GM18861 (cell line): ENCODE measurements at regions not wholly inside any gene's neighbourhood (a gene's known extent, or its start where the extent isn't known, plus 50 kb on each side); places are given as distances from the start of the nearest gene placed in this dataset.
"Not testable (repeated sequence)": the region's sequence is repeated elsewhere in the genome, so short reads cannot be mapped to it uniquely, and the experiment has no call there.

Experiments used
- ATAC-seq: cut with Tn5 transposase; IDR thresholded peaks from one replicate; pipeline ENCODE4 v1.9.1; 2021; ENCODE audit not compliant: unreplicated experiment

DNA sequence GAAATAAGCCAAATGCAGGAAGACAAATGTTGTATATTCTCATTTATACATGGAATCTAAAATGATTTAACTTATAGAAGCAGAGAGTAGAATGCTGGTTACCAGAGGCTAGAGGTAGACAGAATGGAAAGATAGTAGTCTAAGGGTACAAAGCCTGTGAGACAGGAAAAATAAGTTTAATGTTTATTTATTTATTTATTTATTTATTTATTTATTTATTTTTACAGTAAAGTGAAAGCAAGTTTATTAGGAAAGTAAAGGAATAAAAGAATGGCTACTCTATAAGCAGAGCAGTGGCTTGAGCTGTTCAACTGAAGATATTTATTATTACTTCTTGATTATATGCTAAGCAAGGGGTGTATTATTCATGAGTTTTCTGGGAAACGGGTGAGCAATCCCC, 203.2 kb downstream of the LAS1L start:
- no peak for ATAC-seq

DNA sequence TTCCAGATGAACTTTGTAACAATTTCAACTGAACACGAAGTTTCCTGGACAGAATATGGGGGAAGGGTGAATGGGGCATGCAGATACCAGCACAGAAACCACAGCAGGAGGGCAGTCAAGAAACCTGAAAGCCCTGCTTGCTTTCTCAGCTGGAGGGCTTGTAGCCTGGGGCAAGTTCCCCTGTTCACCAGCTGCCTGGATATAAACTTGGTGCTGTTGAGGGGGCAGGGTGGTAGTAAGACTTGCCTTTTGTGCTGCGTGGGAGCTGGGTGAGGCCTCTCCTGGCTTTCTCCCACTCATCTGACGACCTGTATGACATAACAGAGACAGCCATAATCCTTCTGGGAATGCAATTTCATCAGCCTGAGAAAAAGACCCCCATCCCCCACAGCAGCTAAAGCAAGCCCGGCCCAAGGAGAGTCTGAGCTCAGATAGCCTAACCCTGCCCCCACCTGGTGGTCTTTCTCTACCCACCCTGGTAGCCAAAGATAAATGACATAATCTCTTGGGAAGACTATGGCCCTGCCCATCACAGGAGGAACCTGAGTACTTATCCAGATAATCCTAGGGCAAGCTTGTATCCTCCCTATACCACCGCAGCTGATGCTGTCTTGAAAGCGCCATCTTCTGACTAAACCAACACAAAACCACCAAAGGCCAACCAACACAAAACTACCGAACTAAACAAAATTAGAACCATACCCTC, 234.3 kb downstream of the LAS1L start:
- no peak for ATAC-seq

DNA sequence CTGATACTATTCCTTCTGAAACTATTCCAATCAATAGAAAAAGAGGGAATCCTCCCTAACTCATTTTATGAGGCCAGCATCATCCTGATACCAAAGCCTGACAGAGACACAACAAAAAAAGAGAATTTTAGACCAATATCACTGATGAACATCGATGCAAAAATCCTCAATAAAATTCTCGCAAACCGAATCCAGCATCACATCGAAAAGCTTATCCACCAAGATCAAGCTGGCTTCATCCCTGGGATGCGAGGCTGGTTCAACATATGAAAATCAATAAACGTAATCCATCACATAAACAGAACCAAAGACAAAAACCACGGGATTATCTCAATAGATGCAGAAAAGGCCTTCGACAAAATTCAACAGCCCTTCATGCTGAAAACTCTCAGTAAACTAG, 251.7 kb downstream of the LAS1L start:
- ATAC-seq, result not testable (repeated sequence)

DNA sequence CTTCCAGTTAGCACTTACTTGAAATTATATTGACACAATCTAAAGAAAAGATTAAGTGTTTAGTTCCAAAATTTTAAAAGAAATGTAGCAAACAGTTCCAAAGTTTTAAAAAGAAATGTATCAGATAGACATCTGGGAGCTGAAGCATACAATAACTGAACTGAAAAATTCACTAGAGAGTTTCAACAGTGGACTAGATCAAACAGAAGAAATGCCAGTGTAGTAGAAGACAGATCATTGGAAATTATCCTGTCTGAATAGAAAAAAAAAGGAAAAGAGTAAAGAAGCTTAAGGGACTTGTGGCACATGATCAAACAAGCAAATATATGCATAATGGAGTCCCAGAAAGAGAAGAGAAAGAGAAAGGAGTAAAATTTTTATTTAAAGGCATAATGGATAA, 261.4 kb downstream of the LAS1L start:
- ATAC-seq, result no peak

DNA sequence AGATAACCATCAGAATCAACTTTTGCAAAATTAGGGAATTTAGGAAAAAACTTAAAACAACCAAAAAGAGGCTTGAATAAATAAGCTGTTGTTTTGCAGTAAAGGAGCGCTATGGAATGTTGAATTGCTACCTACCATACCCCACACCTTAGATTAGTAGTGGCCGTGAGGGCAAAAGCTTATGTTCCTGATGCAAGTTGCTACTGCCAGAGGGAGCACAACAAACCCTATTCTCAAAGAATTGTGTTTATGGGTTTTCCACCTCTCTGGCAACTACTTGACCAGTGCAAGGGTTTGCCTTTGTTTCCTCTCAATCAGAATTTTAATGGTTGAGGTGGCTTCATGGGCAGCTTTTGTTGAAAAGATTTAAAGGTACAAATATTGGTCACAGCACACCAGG, 268.1 kb downstream of the LAS1L start:
- ATAC-seq, result no peak

DNA sequence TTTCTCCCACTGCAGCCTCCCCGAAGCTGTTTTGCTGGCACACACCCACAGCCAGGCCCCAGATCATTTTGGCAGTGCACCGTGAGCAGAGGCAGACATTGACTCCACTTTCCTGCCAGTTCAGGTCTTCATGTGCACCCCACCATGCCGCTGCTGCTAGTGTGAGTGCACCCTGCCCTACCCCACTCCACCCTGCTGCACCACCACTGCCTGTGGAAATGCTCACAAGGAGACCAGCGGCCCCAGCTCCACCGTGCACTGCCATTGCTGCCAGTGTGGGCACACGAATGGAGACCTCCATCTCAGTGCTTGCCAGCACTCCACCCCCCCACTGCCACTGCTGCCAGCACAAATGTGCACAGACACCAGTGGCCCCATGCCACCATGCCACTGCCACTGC, 277.6 kb upstream of the ZC4H2 start:
- ATAC-seq, result no peak

DNA sequence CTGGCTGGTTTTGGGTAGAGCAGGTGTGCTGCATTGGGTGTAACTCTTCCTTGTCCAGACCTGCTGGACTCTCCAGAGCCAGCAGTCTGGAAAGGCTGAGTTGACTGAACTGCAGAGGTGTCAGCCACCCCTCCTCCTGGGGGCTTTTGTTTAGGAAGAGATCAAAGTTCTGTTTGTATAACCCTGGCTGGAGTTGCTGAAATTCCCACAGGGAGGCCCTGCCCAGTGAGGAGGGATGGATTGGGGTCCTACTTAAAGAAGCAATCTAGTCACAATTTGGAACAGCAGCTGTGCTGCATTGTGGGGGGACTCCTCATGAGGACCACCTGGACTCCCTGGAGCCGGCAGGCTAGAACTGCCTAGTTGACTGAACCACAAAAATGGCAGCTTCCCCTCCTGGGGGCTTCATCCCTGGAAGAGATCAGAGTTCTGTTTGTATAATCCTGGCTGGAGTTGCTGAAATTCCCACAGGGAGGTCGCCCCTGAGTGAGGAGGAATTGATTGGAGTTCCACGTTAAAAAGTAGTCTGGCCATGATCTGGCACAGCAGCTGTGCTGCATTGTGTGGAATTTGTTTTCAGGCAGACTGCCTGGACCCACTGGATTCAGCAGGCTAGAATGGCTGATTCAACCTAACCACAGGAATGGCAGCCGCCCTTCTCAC, 264.9 kb upstream of the ZC4H2 start:
- ATAC-seq, result no peak

DNA sequence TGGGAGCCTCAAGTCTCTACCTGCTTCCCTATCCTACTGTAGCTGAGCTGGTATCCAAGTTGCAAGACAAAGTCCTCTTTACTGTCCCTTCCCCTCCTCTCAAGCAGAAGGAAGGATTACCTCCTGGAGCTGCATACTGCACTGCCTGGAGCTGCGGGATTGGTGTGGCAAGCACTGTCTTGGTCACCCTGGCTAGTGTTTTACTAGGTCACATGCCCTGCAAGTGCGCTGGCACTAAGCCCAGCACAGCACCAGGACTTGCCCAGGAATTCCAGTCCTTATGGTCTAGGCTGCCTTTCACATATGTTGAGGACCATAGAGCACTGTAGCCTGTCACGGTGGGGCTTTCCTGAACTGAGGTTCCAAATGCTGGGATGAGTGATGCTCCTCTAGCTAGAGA, 227.3 kb upstream of the ZC4H2 start:
- no peak for ATAC-seq

DNA sequence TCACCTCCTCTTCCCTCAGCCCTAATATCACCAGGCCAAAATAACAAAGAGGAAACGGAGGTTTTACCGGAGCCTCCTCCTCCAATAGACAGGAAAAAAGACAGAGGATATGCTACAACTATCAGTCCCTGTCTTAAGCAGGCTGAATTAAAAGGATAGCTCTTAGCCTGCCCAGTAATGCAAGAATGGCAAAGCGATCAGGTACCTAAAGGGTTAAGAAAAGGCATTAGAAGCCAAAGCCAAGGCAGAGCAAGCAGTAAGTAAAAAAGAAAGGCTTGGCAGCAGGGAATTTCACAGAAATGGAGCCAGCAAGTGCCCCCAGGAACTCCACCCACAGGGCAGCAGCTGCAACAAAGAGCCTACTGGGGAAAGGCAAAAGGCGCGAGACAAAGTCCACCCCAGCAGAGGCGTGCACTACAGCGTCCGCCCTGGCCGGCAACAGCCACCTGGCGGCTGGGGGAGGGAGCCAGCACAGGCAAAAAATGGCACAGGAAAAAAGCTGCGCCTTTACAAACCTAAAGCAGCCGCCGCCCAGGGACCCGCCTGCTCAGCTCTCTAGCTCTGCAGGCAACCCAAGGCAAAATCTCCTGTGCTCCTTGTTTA, 220.6 kb upstream of the ZC4H2 start:
- no peak for ATAC-seq

DNA sequence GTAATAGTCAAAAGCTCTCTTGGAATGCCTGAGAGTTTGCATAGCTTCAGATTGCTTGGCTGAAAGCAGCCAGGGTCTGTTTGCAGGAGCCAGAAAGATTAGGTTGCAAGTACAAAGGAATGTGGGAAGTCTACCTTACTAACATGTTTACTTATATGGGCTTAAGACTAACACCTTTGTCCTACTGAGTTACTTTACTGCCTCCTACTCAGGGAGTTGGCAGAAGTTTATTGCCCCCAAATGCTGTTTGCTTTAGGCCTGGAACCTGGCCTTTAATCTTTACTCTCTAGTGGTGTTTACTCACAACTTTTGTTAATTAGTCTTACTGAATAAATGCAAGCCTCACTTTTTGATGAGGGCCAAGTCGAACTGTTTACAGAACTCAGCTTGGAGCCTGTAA, 219.4 kb upstream of the ZC4H2 start:
- ATAC-seq, result no peak

DNA sequence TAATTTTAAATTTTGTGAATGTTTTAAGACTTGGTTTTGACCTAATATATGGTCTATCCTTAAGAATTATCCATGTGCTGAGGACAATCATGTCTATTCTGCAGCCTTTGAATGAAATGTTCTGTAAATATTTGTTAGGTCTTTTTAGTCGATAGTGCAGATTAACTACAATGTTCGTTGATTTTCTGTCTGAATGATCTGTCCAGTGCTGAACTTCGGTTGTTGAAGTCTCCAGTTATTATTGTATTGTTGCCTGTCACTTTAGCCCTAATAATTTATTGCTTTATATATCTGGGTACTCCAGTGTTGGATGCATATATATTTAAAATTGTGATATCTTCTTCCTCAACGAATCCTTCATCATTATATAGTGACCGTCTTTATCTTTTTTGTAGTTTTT, 218.3 kb upstream of the ZC4H2 start:
- no peak for ATAC-seq

DNA sequence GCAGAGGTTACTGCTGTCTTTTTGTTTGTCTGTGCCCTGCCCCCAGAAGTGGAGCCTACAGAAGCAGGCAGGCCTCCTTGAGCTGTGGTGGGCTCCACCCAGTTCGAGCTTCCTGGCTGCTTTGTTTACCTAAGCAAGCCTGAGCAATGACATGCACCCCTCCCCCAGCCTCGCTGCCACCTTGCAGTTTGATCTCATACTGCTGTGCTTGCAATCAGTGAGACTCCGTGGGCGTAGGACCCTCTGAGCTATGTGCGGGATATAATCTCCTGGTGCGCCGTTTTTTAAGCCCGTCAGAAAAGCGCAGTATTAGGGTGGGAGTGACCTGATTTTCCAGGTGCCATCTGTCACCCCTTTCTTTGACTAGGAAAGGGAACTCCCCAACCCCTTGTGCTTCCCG, 187.1 kb upstream of the ZC4H2 start:
- not testable (repeated sequence) for ATAC-seq

DNA sequence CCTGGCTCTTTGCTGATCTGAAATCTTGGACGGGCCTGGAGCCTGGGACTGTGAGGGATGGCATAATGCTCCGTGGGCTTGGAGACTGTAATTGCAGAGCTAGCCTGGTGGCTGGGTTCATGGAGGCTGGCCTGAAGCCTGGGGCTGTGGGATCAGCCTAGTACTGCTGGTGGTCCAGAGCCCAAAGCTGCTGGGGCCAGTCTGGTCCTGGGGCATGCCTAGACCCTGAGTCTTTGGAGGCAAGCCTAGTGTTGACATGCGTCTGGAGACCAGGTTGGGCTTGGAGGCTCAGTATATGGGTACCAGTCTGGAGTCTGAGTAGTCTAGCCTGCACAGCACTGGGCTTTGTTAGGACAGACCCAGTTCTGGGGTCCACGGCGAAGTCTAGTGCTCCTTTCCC, 172.0 kb upstream of the ZC4H2 start:
- no peak for ATAC-seq

DNA sequence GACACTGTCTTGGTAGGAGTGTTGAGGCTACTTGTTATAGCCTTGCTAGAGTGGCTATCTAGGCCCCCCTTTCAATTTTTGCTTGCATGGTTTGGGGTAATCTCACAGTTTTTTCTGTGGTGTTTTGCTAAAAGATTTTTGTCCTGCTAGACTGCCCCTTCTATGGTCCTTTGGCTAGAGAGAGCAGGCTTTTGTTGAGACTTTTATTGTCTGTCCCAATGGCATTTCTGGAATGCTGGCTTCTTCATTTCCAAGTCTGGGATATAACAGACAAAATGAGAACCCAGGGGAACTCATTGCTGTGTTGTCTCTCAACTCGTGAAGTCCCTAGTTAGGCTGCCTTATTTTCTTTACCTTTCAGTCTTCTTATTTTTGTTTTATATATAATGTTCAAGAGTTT, 160.2 kb upstream of the ZC4H2 start:
- no peak for ATAC-seq

DNA sequence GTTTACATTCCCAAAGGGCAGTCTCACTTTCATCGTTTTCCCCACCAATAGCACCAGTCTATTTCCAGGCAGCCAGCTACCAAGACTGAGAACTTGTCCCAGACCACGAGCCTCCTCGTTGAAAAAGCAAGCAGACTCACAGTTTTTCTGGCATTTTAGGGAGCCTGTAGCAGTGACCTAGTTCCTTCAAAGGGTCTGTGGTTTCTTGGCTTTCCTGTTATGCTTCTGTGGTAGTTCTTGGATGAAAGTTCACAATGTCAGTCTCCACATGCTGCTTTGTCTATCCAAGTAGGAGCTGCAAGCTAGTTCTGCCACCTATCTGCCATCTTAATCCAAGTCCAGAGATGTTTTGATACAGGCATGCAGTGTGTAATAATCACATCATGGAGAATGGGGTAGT, 151.6 kb upstream of the ZC4H2 start:
- ATAC-seq, result no peak

DNA sequence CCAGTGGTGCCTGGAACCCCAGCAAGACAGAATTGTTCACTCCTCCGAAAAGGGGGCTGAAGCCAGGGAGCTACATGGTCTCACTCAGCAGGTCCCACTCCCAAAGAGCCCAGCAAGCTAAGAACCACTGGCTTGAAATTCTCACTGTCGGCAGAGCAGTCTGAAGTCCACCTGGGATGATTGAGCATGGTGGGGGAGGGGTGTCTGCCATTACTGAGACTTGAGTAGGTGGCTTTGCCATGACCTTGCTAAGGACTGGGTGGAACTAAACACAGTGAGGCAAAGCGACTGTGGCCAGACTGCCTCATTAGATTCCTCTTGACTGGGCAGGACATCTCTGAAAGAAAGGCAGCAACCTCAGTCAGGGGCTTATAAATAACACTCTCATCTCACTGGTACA, 122.6 kb upstream of the ZC4H2 start:
- no peak for ATAC-seq

DNA sequence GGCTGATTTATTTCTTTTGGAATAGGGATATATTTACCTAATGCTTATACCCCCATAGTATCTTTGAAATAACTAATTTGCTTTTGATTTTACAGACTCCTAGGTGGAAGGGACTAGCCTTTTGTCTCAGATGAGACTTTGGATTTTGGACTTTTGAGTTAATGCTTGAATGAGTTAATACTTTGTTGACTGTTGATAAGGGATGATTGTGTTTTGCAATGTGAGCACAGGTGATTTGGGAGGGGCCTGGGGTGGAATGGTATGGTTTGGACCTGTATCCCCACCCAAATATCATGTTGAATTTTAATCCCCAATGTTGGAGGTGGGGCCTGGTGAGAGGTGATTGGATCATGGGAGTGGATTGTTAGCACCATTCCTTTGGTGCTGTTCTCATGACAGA, 117.4 kb upstream of the ZC4H2 start:
- ATAC-seq, result no peak

DNA sequence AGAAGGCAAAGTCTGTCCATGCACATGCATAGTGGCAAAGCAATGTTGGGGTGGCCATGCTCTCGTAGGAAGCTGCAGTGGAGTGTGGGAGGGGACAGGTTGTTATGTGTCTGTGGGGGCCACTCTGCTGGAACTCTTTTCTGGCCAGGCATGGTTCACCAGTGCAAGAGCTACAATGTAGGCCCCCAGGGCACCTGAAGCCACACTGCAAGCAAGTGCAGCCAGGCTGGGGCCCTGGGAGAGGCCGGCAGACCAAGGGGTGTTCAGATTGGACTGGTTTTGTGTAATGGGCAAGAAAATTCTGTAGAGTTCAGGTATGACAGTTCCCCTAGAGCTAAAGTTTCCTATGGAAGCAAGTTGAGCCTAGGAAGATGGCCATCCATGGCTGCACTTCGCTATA, 97.0 kb upstream of the ZC4H2 start:
- no peak for ATAC-seq

DNA sequence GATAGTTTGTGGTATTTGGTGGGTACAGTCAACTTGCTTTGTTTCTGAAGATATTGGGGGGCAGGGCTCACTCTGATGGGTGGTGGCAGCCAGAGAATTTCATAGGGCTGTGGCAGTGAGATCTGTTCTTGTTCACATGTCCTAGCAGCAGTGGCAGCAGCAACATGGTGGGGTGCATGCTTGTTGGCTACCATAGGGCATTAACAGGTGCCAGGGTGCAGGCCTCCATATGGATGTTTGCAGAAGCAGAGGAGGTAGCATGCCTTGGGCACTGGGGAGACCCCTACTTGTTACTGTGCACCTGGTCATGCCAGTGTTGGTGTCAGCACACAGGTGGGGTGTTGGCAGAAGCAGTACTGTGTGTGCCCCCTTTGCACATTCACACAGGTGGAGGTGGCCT, 96.3 kb upstream of the ZC4H2 start:
- no peak for ATAC-seq

DNA sequence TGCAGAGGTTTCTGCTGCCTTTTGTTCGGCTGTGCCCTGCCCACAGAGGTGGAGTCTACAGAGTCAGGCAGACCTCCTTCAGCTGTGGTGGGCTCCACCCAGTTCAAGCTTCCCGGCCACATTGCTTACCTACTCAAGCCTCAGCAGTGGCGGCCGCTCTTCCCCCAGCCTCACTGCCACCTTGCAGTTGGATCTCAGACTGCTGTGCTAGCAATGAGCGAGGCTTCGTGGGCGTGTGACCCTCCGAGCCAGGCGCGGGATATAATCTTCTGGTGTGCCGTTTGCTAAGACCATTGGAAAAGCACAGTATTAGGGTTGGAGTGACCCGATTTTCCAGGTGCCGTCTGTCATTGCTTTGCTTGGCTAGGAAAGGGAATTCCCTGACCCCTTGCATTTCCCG, 82.4 kb upstream of the ZC4H2 start:
- not testable (repeated sequence) for ATAC-seq

DNA sequence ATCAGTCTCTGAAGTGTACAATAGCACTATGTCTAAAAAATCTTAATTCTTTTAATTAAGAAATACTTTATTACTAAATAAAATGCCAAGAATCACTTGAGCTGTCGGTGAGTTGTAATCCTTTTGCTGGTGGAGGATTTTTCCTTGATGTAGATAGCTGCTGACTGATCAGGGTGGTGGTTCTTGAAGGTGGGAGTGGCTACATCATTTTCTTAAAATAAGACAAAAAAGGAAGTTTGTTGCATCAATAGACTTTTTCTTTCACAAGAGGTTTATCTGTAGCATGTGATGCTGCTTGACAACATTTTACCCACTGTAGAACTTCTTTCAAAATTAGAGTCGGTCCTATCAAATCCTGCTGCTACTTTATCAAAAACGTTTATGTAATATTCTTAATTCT, 68.8 kb upstream of the ZC4H2 start:
- no peak for ATAC-seq

DNA sequence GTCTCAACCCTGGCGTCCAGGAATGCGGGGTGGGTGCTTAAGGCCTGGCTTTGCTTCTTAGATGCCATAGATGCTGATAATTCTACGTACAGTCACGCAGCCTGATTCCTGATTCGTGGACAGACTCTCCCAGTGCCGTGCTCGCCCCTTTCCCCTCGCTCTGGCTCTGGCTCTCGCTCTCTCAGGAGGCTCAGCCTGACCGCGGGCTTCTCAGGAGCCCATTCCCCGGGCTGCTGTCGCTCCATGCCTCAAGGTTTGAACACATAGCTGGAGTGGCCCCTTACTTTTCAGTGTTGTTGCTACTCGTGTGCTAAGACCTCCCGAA, 59.2 kb upstream of the ZC4H2 start:
- peak; percentile 24 for ATAC-seq
